Amniotic stem cell (primary cell): ENCODE measurements at regions not wholly inside any gene's neighbourhood (a gene's known extent, or its start where the extent isn't known, plus 50 kb on each side); places are given as distances from the start of the nearest gene placed in this dataset.

Experiments
- DNase-seq: peaks from one replicate; lab custom pipeline; 2025; lab: John Stamatoyannopoulos, UW

DNA sequence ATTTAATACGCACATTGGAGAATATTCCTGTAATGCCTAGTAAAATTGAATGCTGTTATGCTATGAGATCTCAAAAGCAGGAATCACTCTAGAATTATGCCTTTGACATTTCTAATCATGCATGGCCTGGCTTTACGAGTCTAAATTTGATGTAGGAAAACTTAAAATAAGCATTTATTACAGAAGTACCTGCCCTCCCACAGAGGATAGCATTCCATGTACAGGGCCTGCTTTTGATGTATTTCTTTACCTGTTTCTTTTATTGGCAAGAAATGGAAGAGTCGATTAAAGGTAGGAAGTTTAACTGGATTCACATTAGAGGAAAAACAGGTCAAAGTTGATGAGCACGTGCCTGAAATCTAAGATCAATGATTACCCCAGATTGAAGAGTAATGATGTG is 219.5 kb downstream of the PCDH7 start:
- DNase-seq = no peak

DNA sequence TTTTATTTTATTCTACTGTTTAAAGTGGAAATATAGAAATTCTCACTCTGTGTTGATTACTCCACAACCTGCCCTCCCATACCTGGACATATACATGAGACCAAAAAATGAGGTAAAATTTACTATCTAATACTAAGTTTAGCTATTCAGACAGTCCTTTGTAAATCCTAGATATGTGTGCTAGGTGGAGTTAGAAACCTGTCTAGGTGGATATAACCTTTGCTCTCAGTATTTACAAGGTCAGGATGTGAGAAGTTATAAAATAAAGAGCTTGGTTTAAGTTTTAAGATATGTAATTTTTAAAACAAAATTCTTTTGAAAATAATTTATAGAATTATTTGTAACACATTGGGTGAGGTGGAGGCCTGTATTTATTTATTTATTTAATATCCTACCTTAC is 221.5 kb downstream of the PCDH7 start:
- DNase-seq = no peak

DNA sequence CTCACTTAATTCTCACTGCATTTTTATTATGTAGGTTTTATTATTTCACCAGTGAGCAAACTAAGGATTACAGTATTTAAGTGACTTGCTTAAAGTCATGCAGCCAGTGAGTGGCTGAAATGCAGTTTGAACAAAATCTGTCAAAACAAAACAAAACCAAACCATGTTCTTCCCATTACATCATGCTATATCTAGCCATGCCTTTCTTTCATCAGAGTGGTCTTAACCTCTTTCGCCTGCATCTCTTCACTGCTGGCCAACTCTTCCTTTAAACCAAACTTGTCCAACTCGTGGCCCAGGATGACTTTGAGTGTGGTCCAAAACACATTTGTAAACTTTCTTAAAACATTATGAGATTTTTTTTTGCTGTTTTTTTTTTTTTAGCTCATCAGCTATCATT is 223.2 kb downstream of the PCDH7 start:
- no peak for DNase-seq

DNA sequence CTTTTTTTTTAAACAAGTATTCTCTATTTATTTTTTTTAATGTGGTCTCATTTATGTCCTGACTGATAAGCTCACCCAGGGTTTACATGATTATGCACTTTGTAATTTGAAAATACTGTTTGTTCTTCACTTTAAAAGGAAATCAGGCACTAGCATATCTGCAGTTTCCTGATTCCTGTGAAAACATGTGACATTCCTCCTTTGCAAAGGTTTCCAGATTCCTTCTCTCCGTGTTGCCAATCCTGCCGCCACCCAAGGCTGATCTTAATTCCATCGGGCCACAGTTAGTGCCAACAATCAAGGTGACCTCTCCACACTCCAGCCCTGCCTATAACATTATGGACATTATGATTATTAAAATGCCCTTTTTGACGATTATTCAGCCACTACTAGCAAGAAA is 225.4 kb downstream of the PCDH7 start:
- DNase-seq = no peak

DNA sequence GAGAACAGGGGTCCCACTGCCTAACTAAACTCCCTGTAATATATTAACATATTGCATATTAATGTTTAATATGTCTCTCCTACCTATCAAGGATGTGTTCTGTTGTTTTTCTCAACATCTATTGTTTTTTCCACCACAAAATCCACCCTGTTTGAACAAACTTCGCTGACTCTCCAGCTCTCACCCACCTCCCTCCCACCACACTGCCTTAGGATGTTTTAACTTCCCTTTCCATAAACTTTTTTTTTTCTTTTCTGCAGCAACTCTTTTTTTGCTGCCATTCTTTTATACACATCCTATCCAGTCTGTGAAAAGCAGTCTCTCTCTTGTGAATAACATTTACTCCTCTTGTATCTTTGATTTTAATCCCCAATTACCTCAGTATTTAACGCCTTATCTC is 226.1 kb downstream of the PCDH7 start:
- DNase-seq = no peak

DNA sequence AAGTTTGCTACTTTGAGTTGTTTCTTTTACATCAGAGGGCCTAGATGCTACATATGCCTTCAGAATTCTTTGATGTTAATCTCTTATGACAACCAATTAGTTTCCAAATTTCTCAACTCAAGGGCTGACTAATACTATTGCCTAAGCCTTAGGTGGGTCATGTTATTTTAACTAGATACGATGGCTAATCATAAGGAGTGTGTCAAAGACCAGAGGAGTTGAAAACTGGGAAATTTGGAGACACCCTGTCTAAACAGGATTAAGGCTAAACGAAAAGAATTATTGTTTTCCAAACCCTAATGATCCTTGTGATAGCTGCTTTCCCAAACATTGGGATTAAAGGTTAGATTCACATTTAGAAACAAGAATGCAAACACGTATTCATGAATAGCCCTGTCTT is 228.5 kb downstream of the PCDH7 start:
- DNase-seq = no peak

DNA sequence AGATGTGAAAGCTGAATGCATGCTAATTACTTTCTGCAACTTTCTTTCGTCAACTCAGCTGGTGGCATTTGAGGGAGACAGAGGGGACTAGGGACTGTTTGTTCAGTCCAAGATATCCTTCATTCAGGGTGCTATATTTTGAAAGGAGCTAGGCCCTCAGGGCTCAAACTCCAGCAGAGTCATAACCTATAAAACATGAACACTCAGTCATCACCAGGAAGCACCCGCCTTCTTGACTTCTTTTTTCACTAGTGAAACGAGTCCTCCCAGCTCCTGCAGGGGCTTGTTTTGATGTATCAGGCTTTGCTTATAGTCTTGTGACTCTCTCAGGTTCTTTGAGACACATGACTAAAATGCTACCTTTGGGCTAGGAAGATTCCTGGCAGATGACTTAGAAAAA is 230.6 kb downstream of the PCDH7 start:
- no peak for DNase-seq

DNA sequence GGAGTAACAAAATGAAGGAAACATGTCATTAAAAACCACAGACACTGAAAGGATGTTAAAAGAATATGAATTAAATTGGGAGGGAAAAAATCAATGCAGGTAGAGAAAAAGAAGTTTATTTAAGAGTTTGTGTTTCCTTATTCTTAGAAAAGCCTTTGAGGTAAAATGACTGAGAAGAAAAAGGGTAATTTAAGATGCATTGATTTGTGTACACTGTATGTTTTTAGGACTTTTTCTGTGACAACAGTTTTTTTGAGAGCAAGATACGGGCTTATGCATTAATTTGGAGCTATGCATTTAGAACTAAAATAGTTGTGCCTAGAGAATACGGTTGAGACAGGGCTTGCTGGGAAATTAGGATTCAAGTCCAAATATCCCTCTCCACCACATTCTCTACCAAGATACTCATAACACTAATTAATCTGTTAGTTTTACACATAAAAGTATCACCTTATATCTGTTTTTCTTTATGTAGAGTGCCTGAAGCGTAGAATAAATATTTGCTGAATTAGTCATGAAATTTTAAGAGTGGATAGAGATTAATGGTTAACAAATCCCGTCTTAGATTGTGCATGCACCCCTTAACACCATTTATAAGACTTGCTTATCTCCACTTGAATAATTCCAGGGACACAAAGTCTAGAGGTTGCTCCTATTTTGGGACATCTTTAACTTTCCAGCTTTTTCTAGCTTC is 232.5 kb downstream of the PCDH7 start:
- no peak for DNase-seq

DNA sequence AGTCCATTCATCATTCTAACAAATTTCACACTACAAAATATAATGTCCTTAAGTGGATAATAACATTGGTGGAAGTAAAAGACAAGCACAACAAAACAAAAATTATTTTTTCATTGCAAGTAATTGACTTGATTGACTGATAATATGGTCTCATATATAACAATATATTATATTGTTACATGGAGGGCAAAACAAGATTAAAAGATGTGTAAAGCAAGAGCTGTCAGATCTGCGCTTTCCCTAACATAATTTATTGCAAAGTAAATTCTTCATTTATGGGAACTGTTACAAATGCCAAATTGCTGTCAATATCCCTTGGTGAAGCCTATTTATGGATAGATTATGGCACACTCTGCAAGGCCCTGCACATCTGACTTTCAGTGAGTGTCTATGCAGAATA is 233.6 kb downstream of the PCDH7 start:
- DNase-seq = no peak

DNA sequence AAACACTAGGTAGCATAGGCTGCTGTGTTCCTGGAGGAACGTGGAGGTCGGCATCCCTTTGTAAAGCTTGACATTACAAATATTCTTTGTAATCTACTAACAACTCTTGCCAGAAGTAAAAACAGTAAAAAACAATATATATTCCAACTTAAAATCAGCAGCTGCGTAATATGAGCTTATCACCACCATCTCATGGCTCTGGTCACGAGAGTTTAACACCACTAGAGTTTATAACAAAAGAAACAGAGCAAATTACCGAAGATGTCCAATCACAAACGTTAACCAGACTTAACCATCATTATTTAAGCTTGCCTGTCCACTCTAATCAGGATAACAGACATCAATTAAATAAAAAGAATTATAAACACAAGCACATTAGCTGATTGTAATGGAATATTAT is 236.7 kb downstream of the PCDH7 start:
- no peak for DNase-seq

DNA sequence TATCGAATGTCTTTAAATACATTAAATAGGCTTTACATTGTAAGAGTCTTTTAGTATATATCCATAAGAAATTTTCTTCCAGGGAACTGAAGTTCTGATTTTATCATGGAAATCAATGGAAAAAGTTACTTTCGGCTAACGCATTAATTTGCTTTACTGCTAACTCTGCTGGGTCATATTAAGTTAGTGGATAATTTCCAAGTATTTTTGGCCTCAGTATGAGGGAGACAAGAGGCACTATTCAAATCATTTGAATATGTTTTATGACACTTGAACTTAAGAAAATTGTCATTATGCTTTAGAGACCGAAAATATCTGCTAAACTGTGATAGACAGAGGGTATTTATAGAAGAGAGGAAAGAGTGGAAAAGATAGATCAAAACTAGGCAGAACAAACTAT is 237.5 kb downstream of the PCDH7 start:
- no peak for DNase-seq

DNA sequence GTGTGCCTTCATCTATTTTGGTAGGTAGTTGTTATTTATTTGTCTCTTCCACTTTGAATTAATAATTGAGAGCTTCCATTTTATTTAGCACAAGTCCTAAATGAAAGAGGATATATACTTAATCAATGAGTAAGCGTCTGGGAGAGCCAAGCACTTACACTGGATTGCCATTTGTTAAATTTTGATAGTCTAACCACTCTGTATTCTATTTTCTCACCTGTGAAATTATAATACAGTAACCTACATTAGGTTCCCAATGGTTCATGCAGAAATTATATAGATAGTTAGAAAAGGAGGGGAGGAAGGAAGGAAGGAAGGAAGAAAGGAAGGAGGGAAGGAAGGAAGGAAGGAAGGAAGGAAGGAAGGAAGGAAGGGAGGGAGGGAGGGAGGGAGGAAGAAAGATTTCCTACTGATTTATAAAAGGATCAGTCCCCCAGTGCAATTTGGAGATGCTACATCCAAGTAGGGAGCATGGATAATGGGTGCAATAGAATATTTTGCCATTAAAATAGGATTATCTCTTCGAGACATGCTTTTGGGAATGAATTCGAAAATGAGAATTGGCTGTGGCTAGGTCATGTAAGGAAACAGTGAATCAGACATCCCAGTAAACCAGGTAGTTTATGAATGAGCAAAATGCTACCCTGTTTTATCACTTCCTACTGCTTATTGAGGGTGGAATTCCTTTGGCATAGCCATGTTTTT is 239.8 kb downstream of the PCDH7 start:
- no peak for DNase-seq

DNA sequence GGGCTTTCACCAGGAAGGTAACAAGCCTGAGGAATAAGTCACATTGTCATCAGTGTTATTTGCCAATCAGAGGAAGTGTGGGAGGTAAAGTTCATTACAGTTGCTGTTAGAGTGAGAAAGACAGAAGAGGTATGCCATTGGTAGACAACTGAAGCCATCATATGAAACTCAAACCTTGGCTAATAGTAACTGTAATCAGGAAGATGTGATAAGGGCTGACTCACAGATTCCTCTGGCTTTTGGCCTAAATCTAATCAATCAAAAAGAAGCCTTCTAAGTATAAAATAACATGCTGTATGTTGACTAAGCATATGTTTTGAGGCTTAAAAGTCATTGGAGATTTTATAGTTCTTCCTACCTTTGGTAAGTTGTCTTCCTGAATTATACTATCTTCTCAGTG is 242.8 kb downstream of the PCDH7 start:
- no peak for DNase-seq

DNA sequence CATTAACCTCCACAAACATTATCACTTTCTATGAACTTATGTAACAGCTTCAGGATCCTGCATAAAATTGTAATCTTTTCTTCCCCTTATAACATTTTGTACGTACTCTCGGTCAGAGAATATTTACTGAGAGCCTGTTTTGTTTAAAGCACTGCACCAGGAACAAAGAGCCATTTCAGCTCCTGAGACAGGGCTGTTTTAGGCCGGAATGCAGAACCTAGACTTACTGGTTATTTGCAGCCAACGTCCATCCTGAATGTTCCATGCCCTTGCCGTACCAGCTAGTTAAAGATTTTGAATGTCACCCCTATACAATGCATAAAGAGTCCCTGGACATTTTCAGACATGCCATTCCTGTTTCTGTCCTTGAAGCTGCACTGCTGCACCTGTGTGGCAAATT is 248.8 kb downstream of the PCDH7 start:
- no peak for DNase-seq

DNA sequence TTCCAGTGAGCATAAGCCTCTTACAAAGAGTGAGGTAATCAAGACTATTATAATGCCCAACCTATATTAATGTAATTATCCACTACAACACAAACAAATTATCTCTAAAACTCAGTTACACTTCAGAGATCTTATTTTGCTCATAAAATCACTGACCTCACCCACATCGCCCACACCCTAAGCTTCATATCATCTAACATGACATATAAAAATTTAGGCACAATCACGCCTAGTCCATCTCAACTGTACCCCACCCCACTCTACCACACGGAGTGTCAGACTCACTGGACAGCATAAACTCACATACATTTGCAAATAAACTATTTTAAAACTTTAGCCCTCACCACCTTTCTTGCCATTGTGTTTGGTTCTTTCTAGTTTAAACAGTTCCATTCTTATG is 252.4 kb downstream of the PCDH7 start:
- no peak for DNase-seq

DNA sequence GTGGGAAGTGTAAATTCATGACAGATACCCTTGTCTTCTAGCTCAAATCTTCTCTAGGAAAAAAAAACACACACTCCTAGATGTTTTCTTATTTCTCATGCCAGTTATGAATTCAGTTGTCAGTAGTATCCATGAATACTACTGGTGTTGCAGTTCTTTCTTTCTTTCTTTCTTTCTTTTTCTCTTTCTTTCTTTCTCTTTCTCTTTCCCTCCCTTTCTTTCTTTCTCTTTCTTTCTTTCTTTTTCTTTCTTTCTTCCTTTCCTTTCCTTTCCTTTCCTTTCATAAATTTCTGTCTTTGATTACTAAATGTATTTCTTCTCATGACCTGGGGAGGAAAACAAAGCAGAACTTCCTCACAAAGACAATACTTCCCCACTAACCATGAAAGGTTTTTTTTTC is 253.8 kb downstream of the PCDH7 start:
- DNase-seq = no peak

DNA sequence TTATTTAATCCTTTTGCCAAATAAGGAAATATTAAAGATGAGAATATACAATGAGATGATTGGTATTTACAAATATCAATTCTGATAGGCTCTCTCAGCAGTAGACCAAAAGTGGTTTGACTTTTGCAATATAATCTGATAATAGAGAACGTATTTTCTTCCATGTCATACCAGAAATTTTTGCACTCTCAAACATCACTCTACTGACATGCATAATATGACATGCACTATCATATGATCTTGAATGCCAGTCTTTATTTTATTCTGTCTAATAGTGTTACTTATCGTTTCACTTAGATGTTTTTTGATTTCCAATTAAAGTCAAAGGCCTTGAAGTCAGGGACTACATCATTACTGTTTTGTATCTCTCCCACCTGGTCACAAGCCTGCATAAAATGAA is 259.2 kb downstream of the PCDH7 start:
- no peak for DNase-seq

DNA sequence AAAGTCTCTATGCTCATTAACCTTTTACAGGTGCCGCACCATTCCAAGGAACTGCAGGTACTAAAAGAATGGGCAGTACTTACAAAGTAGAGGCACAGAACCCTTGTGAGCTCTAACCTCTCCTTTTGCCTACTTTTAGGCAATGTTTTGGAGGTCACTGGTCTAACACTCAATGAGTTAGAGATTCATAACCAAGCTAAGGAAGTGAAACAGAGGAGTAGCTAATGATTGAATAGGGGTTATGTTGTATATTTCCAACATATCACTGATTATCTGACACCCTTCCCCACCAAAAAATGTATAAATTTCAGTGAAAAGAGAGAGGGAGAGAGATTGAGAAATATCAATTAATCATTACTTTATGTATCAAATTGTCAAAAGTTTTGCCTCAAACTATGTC is 269.3 kb downstream of the PCDH7 start:
- no peak for DNase-seq

DNA sequence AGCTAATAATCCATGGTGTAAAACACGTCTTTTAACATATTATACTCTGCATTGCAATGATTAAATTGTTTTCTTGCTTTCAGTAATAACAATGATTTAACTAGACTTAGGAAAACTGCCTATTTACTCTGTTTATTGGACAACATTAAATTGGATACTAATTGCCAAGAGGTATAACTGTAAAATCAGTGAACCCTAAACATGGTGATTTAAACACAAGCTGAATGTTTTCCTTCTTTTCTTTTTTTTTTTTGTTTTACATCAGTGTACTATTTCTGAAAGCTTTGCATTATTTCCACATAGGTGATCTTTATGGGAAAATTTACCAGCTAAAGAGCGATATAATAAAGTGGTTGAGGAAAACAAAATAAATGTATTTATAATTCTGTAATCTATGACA is 276.7 kb downstream of the PCDH7 start:
- DNase-seq = no peak

DNA sequence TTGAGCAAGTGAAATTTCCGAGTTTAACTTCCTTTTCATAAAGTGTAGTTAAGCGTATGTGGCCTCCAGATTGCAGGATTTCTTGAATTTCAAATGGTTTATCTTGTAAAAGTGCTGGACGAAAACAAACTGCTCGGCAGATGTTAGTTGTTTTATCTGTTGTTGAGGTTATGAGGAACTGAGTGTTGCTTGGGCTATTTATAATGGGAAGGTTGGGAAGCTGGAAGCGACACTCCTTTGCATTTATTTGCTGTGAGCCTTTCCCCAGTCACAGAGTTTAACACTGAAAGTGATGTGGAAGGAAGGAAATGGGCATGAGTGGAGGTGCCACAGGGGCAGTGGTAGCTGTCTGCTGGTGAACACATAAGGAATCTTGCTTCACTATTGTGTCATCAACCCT is 284.9 kb downstream of the PCDH7 start:
- no peak for DNase-seq

DNA sequence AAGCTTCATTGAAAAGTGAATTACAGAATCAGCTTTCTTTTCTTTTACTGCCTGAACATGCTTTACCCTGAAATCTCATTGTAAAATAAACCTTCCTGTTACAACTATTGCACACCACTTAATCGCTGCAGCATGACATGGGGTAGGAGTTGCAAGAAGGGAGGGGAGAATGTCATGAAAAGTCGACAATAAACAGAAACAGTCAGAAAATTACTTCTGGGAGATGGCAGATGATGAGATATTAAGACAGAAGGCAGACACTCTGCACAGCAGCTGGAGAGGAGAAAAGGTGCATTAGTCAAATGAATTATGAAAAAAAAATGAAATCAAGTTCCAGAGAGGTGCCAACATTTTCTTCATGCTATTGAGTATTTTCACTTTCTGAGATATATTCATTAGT is 287.7 kb downstream of the PCDH7 start:
- DNase-seq = no peak

DNA sequence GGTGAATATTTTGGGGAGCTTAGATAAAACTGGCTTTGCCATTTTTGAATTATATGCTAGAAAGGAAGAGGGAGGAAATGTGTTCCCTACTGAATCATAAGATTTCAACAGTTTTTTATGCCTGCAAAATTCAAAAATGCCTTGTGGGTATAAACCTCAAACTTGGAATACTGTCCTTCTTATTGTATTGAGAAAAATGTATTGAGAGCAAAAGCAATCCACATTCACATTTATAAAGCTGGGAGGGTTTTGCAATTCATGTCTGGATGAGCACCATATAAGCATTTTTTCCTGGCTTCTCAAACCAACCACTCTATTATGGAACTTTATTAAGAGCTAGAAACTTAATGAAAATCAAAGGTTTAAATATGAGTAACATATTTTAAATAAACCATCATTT is 289.8 kb downstream of the PCDH7 start:
- DNase-seq = no peak

DNA sequence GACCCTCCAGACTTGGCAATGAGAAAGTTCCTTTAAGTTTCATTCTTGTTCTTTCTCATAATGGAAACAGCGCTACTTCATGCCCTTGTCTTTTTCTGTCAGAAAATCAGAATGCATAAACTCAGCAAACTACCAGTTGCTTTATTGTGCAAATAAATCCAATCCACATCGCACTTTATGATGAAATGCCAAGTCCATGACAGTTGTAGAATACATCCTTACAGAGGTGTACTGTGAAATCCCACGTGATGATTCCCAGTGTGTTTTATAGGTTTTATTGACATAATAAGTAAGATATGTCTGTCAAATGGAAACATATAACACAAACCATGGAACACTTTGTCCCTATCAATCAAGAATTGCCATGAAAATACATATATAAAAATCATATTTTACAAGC is 295.0 kb downstream of the PCDH7 start:
- no peak for DNase-seq
